ENCODE measurements at regions not wholly inside any gene's neighbourhood (a gene's known extent, or its start where the extent isn't known, plus 50 kb on each side); places are given as distances from the start of the nearest gene placed in this dataset.

DNA sequence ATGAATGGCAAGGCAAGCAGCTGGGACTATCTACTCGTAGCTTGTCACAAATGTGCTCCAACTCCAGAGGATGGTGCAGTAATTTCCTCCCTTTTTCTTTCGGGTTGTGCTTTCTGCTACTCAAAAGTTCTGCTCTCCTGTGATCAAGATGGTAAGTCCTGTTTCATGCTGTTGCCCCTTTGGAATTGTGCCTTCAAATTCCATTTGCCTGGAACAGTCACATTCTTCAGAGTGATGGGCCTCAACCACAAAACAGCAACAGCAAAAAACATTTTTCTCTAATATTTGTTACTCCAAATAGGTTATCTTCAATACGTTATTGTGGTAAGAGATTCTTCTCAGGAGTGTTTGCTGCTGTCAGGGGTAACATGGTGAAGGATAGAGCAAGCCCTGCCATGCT, 209.3 kb downstream of the PALM2AKAP2 start:
- Mint-ChIP-seq H3K9me3 (peaks cover 28% of the 10 kb centered on the region), H3K27me3 (ENCODE audit: low read depth, poor library complexity) (no peaks in the 10 kb centered on the region), H3K4me3 (no peak overlapping the region), H3K36me3 (ENCODE audit: low read depth) (peaks cover 63% of the 10 kb centered on the region), H3K27ac (no peak overlapping the region), H3K4me1 (no peaks in the 10 kb centered on the region)
- no peak for DNase-seq
- TF ChIP-seq, protein P1, sequence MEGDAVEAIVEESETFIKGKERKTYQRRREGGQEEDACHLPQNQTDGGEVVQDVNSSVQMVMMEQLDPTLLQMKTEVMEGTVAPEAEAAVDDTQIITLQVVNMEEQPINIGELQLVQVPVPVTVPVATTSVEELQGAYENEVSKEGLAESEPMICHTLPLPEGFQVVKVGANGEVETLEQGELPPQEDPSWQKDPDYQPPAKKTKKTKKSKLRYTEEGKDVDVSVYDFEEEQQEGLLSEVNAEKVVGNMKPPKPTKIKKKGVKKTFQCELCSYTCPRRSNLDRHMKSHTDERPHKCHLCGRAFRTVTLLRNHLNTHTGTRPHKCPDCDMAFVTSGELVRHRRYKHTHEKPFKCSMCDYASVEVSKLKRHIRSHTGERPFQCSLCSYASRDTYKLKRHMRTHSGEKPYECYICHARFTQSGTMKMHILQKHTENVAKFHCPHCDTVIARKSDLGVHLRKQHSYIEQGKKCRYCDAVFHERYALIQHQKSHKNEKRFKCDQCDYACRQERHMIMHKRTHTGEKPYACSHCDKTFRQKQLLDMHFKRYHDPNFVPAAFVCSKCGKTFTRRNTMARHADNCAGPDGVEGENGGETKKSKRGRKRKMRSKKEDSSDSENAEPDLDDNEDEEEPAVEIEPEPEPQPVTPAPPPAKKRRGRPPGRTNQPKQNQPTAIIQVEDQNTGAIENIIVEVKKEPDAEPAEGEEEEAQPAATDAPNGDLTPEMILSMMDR (IDR thresholded peaks at IDR 0.05) = no peak

DNA sequence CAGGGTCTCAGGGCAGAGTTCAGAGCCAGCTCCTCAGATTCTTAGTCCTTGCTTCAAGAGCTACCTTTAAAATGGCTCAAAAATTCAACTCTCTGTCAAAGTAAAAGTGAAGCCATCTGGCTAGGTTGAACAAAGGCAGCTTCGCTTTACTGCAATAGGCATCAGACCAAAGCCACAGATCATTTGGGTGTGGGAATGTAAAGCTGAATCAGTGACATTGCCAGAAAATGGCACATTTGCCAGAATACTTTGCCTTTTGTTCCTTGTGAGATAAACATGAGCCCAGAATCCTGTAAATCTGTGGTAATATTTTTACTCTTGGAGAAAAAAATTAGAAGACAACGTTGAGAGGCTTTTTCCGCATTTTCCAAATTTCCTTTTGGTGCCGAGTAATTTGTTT, 210.5 kb downstream of the PALM2AKAP2 start:
- Mint-ChIP-seq H3K27me3 (ENCODE audit: low read depth, poor library complexity) (no peaks in the 10 kb centered on the region), H3K27ac (no peak overlapping the region), H3K9me3 (peaks cover 40% of the 10 kb centered on the region), H3K4me1 (no peaks in the 10 kb centered on the region), H3K36me3 (ENCODE audit: low read depth) (peaks cover 75% of the 10 kb centered on the region), H3K4me3 (no peak overlapping the region)
- DNase-seq = no peak
- TF ChIP-seq, protein P1 (IDR thresholded peaks at IDR 0.05) = no peak

DNA sequence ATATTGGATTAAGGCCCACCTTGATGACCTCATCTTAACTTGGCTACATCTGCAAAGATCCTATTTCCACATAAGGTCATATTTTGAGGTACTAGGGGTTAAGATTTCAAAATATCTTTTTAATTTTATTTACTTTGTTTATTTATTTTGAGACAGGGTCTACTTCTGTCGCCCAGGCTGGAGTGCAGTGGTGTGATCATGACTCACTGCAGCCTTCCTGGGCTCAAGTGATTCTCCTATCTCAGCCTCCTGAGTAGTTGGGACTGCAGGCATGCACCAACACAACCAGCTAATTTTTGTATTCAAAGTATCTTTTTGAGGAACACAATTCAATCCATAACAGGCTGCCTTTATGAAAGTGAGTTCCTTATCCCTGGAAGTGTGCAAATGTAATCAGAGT, 212.3 kb downstream of the PALM2AKAP2 start:
- DNase-seq = no peak
- Mint-ChIP-seq H3K27me3 (ENCODE audit: low read depth, poor library complexity) (no peaks in the 10 kb centered on the region), H3K9me3 (peaks cover 39% of the 10 kb centered on the region), H3K4me1 (no peaks in the 10 kb centered on the region), H3K27ac (no peak overlapping the region), H3K36me3 (ENCODE audit: low read depth) (peaks cover 66% of the 10 kb centered on the region), H3K4me3 (no peak overlapping the region)
- TF ChIP-seq, protein P1 (IDR thresholded peaks at IDR 0.05) = no peak

DNA sequence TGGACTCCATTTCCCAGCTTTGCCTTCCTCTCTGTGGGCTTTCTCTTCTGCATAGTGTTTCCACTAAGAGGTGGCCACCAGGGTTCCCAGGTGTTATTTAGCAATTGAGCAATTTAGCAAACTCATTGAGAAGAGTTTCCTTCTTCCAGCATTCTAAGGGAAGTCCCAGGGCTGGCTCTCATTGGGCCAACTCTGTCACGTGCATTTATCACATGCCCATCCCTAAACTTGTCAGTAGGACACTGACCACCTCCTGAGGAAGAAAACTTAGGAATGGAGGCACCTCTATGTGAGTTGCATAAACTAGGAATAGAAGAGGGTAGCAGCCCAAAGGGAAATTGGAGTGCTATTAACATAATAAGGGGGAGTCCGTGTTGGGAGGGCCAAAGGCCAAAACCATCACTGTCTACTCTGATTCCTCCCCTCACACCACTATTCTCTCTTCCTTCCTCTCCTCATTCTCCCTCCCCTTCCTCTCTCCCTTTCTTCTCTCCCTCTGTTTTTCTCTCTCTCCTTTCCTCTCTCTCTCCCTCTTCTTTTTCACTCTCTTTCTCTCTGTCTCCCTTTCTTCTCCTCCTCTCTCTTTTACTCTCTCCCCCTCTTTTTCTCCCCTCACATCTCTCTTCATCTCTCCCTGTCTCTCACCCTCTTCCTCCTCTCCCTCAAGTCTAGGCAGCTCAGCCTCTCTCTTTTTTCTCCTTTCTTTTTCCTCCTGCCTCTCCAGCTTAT, 213.4 kb downstream of the PALM2AKAP2 start:
- peaks cover 56% of the 10 kb centered on the region for H3K36me3 Mint-ChIP-seq (ENCODE audit: low read depth)
- no peaks in the 10 kb centered on the region for H3K27me3 Mint-ChIP-seq (ENCODE audit: low read depth, poor library complexity)
- no peak overlapping the region for H3K27ac Mint-ChIP-seq
- no peak overlapping the region for H3K4me3 Mint-ChIP-seq
- peaks cover 32% of the 10 kb centered on the region for H3K9me3 Mint-ChIP-seq
- TF ChIP-seq, protein P1 (IDR thresholded peaks at IDR 0.05) = no peak
- DNase-seq = no peak
- H3K4me1 Mint-ChIP-seq = no peaks in the 10 kb centered on the region

DNA sequence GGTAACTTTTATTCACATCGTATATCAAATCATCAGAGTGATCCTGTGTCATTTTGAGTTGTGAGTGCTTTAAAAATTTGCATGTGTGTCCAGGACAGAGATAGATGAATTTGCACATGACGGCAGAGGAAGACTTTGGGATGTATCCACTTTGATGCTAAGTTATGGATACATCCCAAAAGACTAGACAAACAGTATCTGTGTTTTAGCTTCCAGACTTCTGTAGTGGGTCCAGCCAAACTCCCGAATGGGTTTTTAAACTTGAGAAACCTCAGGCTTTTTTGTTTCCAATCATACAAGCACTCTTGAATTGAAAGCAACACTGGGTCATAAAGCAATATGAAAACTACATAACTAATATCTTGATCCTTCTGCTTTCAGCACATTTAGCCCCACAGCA, 213.8 kb downstream of the C9orf152 start:
- Mint-ChIP-seq H3K4me1 (no peaks in the 10 kb centered on the region), H3K4me3 (no peak overlapping the region), H3K36me3 (ENCODE audit: low read depth) (peaks cover 50% of the 10 kb centered on the region)

More for the DNA sequence above, 213.8 kb downstream of the C9orf152 start:
- TF ChIP-seq, protein P1 (IDR thresholded peaks at IDR 0.05) = no peak
- DNase-seq = no peak
- Mint-ChIP-seq H3K27ac (no peak overlapping the region), H3K27me3 (ENCODE audit: low read depth, poor library complexity) (no peaks in the 10 kb centered on the region), H3K9me3 (peaks cover 27% of the 10 kb centered on the region)
